ENCODE measurements at regions not wholly inside any gene's neighbourhood (a gene's known extent, or its start where the extent isn't known, plus 50 kb on each side); places are given as distances from the start of the nearest gene placed in this dataset.

DNA sequence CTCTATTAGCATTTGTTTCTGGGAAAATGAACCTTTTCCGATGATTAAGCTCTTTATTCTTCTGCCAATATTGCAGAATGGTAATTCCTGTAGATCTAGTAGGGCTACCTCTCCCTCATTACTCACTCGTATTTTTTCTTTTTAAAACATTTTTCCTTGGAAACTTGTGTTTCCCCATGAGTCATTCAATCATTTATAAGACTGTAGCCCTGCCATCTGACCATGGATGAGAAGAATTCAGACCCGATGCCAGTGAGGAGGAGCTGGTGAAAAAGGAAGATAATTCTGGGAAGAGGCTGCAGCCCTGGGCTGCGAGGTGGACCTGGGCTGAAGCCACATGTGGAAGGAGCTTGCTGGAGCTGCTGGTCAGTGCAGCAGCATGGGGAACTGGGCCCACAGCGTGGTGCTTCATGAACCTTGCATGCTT lies 242.8 kb downstream of the KLF6 start:
- TF ChIP-seq, protein P1, sequence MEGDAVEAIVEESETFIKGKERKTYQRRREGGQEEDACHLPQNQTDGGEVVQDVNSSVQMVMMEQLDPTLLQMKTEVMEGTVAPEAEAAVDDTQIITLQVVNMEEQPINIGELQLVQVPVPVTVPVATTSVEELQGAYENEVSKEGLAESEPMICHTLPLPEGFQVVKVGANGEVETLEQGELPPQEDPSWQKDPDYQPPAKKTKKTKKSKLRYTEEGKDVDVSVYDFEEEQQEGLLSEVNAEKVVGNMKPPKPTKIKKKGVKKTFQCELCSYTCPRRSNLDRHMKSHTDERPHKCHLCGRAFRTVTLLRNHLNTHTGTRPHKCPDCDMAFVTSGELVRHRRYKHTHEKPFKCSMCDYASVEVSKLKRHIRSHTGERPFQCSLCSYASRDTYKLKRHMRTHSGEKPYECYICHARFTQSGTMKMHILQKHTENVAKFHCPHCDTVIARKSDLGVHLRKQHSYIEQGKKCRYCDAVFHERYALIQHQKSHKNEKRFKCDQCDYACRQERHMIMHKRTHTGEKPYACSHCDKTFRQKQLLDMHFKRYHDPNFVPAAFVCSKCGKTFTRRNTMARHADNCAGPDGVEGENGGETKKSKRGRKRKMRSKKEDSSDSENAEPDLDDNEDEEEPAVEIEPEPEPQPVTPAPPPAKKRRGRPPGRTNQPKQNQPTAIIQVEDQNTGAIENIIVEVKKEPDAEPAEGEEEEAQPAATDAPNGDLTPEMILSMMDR (IDR thresholded peaks at IDR 0.05) = no peak
- no peak for TF ChIP-seq POLR2A (IDR thresholded peaks at IDR 0.05)
